HFF-Myc (cell line): ENCODE measurements at regions not wholly inside any gene's neighbourhood (a gene's known extent, or its start where the extent isn't known, plus 50 kb on each side); places are given as distances from the start of the nearest gene placed in this dataset.

Source experiments
- DNase-seq: peaks from one replicate; pipeline ENCODE4 v3.0.0-alpha.2; 2011; ENCODE audit warnings: low read depth; ENCODE audit errors: extremely low read depth
- H3K4me3 ChIP-seq: replicated peaks from 2 replicates; pipeline ENCODE4 v1.5.1; 2011; ENCODE audit warnings: low read depth, mild to moderate bottlenecking, control low read depth, low read length
- TF ChIP-seq, protein P1 (sequence below): IDR thresholded peaks from 2 replicates; pipeline ENCODE4 v1.5.1; 2012; ENCODE audit warnings: mild to moderate bottlenecking, low read depth, low read length, control low read depth; ENCODE audit errors: missing control alignments

GRCh38 chr7:45400680-45401079 lies 173.5 kb upstream of the ADCY1 start:
- no peak overlapping the region for H3K4me3 ChIP-seq
- DNase-seq, result no peak
- TF ChIP-seq, protein P1, sequence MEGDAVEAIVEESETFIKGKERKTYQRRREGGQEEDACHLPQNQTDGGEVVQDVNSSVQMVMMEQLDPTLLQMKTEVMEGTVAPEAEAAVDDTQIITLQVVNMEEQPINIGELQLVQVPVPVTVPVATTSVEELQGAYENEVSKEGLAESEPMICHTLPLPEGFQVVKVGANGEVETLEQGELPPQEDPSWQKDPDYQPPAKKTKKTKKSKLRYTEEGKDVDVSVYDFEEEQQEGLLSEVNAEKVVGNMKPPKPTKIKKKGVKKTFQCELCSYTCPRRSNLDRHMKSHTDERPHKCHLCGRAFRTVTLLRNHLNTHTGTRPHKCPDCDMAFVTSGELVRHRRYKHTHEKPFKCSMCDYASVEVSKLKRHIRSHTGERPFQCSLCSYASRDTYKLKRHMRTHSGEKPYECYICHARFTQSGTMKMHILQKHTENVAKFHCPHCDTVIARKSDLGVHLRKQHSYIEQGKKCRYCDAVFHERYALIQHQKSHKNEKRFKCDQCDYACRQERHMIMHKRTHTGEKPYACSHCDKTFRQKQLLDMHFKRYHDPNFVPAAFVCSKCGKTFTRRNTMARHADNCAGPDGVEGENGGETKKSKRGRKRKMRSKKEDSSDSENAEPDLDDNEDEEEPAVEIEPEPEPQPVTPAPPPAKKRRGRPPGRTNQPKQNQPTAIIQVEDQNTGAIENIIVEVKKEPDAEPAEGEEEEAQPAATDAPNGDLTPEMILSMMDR, result no peak

- TF ChIP-seq, protein P1, result no peak
- H3K4me3 ChIP-seq, result no peak overlapping the region
- no peak for DNase-seq
These were observed 173.0 kb upstream of the ADCY1 start for GRCh38 chr7:45401155-45401554.

- TF ChIP-seq, protein P1, result no peak
- no peak for DNase-seq
These were observed 172.3 kb upstream of the ADCY1 start for GRCh38 chr7:45401851-45402250.

DNA sequence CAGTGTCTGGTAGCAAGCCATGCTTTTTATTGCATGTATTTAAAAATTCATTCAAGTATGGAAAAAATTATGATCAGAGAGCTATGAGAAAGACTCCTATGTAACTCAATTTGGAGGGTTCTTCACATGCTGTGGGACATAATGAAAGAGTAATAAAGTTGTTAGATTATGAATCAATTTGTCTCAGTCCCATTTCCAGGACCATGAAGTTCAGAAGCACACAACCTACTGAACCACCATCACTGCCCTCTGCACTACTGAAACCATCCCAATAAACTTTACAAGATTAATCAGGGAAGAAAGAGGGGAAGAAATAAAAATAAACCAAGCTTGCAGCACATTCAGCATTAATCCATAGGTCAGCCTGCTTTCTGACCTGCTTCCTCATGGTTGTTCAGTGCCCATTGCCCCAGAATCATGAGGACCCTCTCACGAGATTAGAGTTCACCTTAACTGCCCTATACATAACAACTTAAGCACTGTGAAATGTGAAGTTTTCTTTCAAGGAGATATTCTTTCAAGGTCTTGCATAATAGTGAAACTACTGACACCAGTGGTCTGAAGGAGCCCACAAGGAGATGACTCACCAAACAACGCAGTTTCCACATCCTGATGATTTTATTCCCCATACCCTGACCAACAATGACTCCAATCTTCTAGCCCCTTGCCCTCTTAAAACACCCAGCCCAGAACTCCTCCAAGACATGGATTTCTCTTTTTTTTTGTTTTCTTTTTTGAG lies 171.5 kb upstream of the ADCY1 start:
- TF ChIP-seq, protein P1, result no peak
- no peak overlapping the region for H3K4me3 ChIP-seq
- DNase-seq, result no peak

More at GRCh38 chr7:45401851-45402250, 172.3 kb upstream of the ADCY1 start:
- no peak overlapping the region for H3K4me3 ChIP-seq

GRCh38 chr7:45404622-45405021 lies 169.5 kb upstream of the ADCY1 start:
- no peak for DNase-seq
- TF ChIP-seq, protein P1, result no peak

DNA sequence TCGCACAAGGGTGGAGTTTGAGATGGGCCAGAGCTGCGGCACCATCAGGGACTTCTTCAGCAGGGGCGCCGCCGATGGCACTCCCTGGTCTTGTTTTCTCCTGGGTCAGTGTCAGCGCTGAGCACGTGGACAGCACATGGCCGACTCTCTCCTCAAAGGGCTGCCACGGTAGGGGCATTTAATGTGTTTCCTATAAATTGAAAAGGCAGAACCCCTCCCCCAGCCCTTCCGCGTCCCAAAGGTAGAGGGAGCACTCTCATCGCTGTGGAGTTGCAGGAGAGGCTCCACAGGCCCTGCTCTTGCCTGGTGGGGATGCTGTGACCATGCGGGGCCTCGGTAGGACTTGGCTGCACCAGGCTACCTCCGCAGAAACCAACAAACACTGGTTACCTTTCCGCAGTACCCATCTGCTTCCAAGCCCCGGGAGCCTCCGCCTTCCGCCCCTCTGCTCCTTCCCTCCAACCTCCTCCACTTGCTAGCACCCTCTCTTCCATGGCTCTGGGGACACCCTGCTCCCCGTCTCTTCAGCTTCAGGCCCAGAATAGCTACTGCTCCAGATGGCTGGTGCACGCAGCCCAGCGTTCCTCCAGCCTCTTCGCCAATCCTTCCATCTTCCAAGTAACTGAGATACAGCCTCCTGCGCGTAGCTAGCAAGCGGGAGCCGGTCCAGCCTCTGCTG lies 166.3 kb upstream of the ADCY1 start:
- TF ChIP-seq, protein P1, result peak; percentile 19
- no peak overlapping the region for H3K4me3 ChIP-seq
- no peak for DNase-seq

More at GRCh38 chr7:45404622-45405021, 169.5 kb upstream of the ADCY1 start:
- H3K4me3 ChIP-seq, result no peak overlapping the region
